GDM1 (cell line): ENCODE measurements at regions not wholly inside any gene's neighbourhood (a gene's known extent, or its start where the extent isn't known, plus 50 kb on each side); places are given as distances from the start of the nearest gene placed in this dataset.
"Not testable (repeated sequence)": the region's sequence is repeated elsewhere in the genome, so short reads cannot be mapped to it uniquely, and the experiment has no call there.

ENCODE experiments used
- DNase-seq: peaks from one replicate; lab custom pipeline; 2025; lab: John Stamatoyannopoulos, UW

- DNase-seq: not testable (repeated sequence)
Observed at GRCh38 chr6:86872810-86873209, 64.5 kb upstream of the HTR1E start.

GRCh38 chr6:86871681-86872080 lies 65.6 kb upstream of the HTR1E start:
- DNase-seq: no peak

GRCh38 chr6:86869500-86869899 lies 67.8 kb upstream of the HTR1E start:
- DNase-seq: no peak

- no peak for DNase-seq
Observed at GRCh38 chr6:86859513-86859912, 77.8 kb upstream of the HTR1E start.

- no peak for DNase-seq
Observed at GRCh38 chr6:86858970-86859369, 78.4 kb upstream of the HTR1E start.

- no peak for DNase-seq
Observed at GRCh38 chr6:86857783-86858182, 79.5 kb upstream of the HTR1E start.

GRCh38 chr6:86856937-86857563 lies 80.3 kb upstream of the HTR1E start:
- DNase-seq: no peak

- no peak for DNase-seq
Observed at GRCh38 chr6:86856379-86856778, 80.9 kb upstream of the HTR1E start.

GRCh38 chr6:86848986-86849385 lies 88.3 kb upstream of the HTR1E start:
- no peak for DNase-seq

GRCh38 chr6:86832686-86833085 lies 104.6 kb upstream of the HTR1E start:
- no peak for DNase-seq

- no peak for DNase-seq
Observed at GRCh38 chr6:86825436-86825835, 111.9 kb upstream of the HTR1E start.

- DNase-seq: no peak
Observed at GRCh38 chr6:86822747-86823146, 114.6 kb upstream of the HTR1E start.

GRCh38 chr6:86820750-86821149 lies 116.6 kb upstream of the HTR1E start:
- DNase-seq: no peak

- DNase-seq: no peak
Observed at GRCh38 chr6:86793649-86794048, 143.7 kb upstream of the HTR1E start.

GRCh38 chr6:86791476-86791875 lies 145.9 kb upstream of the HTR1E start:
- no peak for DNase-seq

GRCh38 chr6:86789779-86790411 lies 147.4 kb upstream of the HTR1E start:
- no peak for DNase-seq

GRCh38 chr6:86782328-86782727 lies 155.0 kb upstream of the HTR1E start:
- DNase-seq: no peak

GRCh38 chr6:86780923-86781322 lies 156.4 kb upstream of the HTR1E start:
- DNase-seq: no peak

GRCh38 chr6:86775893-86776292 lies 161.4 kb upstream of the HTR1E start:
- no peak for DNase-seq

GRCh38 chr6:86765211-86765610 lies 172.1 kb upstream of the HTR1E start:
- DNase-seq: no peak

GRCh38 chr6:86759953-86760352 lies 177.4 kb upstream of the HTR1E start:
- DNase-seq: not testable (repeated sequence)

GRCh38 chr6:86756640-86757229 lies 180.6 kb upstream of the HTR1E start:
- DNase-seq: no peak

- no peak for DNase-seq
Observed at GRCh38 chr6:86744048-86744447, 193.3 kb upstream of the HTR1E start.

- no peak for DNase-seq
Observed at GRCh38 chr6:86738078-86738477, 199.2 kb upstream of the HTR1E start.
